NCI-H82 (cell line): ENCODE measurements at regions not wholly inside any gene's neighbourhood (a gene's known extent, or its start where the extent isn't known, plus 50 kb on each side); places are given as distances from the start of the nearest gene placed in this dataset.
"Not testable (repeated sequence)": the region's sequence is repeated elsewhere in the genome, so short reads cannot be mapped to it uniquely, and the experiment has no call there.

Experiments
- DNase-seq: peaks from one replicate; lab custom pipeline; 2025; lab: John Stamatoyannopoulos, UW

DNA sequence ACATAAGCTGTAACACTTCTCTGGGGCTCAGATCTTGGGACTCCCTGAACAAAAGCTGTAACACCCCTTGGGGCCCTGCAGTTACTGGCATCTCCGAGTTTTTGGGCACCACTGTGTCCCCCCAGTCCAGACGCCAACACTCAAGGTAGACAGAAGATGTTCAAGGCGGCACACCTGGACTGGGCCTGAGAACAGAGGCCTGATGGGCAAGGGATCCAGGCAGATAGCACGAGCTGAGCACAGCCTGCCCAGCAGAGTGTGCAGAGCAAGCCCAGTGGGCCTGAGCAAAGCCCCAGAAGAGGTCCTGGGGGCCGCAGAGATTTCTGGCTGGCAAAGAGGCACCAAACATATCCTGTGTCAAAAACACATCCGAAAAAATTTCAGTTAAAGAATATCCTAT lies 1163.3 kb upstream of the PRR20A start:
- DNase-seq: no peak

- DNase-seq: no peak
Observed at GRCh38 chr13:55981381-55981780, 1159.3 kb upstream of the PRR20A start.

DNA sequence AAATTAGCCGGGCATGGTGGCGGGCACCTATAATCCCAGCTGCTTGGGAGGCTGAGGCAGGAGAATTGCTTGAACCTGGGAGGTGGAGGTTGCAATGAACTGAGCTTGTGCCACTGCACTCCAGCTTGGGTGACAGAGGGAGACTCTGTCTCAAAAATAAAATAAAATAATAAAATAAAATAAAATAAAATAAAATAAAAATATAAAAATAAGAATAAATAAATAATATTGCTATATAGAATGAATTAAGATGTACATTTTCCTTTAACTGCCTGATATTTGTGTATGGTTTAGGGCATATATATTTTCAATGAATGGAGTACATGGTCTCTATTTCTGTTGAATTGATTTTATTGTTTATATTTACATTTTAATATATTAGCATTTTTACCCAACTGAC lies 1156.7 kb upstream of the PRR20A start:
- not testable (repeated sequence) for DNase-seq

DNA sequence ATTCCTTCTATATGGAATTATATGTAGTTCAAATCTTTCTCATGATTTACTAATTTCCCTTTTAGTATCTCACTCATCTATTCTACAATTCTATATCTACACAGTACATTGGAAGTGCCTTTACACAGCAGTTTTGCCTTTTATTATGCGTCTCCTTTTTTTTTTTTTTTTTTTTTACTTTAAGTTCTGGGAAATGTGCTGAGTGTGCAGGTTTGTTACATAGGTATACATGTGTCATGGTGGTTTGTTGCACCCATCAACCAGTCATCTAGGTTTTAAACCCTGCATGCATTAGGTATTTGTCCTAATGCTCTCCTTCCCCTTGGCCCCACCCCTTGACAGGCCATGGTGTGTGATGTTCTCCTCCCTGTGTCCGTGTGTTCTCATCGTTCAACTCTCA lies 1150.1 kb upstream of the PRR20A start:
- no peak for DNase-seq

DNA sequence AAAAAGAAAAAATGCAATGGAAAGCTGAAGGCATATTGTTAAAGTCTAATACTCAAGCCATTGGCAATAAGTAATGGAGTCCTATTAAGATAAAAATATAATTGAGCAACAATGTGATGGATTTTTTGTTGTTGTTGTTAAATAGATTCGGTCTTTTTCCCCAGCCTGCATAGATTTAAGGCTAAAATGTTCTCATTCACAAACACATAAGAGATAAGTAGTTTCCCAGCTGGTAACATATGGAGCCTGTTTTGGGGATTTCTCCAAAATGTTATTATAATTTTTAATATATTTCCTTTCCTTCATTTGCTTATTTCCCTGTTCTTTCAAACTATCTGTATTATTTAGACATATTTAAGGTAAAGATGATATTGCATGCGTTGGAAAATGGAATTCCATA lies 1149.1 kb upstream of the PRR20A start:
- no peak for DNase-seq

- no peak for DNase-seq
Observed at GRCh38 chr13:55992145-55992544, 1148.6 kb upstream of the PRR20A start.

GRCh38 chr13:55999709-56000108 lies 1141.0 kb upstream of the PRR20A start:
- DNase-seq: peak; percentile 45

- no peak for DNase-seq
Observed at GRCh38 chr13:56009418-56009817, 1131.3 kb upstream of the PRR20A start.

- DNase-seq: peak; percentile 18
Observed at GRCh38 chr13:56012644-56013043, 1128.1 kb upstream of the PRR20A start.

- peak; percentile 11 for DNase-seq
Observed at GRCh38 chr13:56015919-56016318, 1124.8 kb upstream of the PRR20A start.

DNA sequence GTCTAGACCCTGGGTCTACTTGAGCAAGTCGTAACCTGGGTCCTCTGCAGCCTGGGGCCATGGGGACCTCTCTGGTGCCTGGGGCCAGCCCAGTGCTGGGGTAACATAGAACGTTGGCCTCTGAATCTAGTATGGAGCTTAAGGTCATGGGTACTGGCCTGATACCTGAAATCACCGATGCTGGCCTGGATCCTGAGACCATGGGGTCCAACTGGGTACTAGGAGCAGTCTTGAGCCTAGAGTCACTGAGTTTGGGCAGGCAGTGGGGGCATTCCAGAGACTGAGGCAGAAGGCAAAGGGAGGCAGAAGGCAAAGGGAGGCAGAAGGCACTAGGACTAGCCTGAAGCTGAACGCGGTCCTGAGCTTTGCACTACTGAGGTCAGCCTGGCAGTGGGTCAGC lies 1121.1 kb upstream of the PRR20A start:
- DNase-seq: no peak

DNA sequence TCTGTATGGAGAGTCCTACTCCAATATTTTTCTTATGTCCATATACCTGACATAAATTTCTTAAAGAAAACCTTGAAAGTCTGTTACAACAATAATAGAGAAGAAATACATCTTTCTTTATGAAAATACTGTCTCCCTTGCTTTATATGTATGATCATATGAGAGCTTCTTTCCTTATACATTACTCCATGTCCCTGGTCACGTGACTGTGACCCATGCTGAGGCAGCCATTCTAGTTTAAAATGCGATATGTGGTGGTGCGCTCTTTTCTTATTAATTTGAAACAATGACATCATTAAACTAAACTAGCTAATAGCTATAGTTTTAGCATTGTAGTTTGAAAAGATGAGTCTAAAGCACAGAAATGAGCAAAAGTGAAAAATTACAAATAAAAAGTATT lies 1120.3 kb upstream of the PRR20A start:
- no peak for DNase-seq

- DNase-seq: no peak
Observed at GRCh38 chr13:56039992-56040391, 1100.7 kb upstream of the PRR20A start.

DNA sequence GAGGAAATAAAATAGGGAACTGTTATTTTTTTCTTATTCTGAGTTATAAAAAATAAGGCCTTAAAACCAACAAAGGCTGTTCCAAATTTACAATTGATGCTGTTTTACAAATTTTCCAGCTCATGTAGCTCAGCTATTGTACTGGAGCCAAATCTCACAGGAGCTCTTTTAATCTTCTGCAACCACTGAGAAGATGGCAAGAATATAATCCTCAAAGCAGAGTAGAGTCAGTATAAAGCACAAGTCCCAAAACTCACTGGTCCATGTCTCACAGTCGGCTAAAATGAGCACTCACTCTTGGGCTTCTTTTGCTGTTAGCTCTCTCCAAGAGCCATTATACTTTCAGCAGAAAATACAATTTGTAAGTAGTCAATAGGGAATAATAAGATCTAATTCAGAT lies 1074.4 kb upstream of the PRR20A start:
- peak; percentile 78 for DNase-seq

- no peak for DNase-seq
Observed at GRCh38 chr13:56102641-56103040, 1038.1 kb upstream of the PRR20A start.

- no peak for DNase-seq
Observed at GRCh38 chr13:56110751-56111150, 1030.0 kb upstream of the PRR20A start.

DNA sequence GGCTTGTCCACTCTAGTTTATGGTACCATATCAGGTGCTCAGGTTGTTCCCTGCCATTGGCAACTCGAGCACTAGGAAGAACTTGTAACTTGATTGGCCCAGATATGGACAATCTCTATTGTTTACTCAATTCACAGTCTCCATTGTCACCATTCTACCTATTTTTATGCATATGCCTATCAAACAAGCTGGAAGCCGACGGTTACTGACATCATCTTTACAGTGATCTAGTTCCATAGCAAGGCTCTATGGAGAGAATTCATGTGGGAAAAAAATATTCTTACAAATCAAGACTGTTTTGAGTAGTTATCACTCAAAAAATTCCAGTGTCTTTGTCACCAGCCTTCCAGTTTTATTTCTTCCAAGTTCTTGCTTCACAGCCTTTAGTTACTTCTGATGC lies 1006.2 kb upstream of the PRR20A start:
- DNase-seq: no peak

DNA sequence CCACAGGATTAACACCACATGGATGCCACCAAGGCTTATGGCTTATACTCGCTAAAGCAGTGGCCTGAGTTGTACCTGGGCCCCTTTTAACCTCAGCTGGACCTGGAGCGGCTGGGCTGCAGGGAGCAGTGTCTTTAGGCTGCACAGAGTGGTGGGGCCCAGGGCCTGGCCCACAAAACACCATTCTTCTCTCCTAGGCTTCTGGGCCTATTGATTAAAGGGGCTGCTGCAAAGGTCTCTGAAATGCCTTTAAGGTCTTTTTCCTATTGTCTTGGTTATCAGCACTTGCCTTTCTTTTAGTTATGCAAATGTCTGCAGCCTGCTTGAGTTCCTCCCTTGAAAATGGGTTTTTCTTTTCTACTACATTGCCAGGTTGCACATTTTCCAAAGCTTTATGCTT lies 973.9 kb upstream of the PRR20A start:
- DNase-seq: no peak

- DNase-seq: no peak
Observed at GRCh38 chr13:56168581-56168980, 972.1 kb upstream of the PRR20A start.

DNA sequence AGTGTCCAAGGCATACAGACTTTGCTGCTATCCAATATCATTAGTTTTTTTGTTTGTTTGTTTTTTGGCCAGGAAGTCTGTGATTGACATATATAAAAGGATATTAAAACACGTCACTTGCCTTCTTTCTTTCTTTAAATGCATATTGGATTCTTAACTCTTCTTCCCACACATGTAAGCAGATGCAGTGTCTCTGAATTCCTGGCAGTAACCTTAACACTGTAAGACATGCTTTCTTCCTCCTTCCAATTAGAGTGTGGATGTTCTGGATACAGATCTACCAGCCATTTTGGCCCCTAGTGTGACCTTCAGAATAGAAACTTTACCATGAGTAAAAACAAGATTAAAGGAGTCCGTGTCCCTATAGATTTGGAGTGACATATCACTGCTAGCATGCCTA lies 967.4 kb upstream of the PRR20A start:
- no peak for DNase-seq

DNA sequence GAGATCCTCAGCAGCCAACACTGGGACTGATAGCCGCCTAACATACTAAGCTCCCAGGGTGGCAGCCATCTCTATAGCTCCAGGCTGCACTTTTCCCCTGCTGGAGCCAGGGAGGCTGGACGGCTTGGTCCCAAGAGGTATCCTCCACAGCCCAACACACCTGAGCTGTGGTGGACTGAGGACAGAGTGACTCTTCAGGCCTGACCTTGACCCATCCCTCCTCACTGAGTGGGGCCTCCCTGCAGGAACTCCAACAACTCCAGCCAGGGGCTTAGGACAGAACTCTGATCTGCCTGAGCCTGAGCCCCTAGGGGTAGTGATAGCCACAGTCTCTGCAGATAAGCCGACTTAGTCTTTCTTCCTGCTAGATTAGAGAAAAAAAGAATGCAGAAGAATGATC lies 958.1 kb upstream of the PRR20A start:
- DNase-seq: peak; percentile 62

- no peak for DNase-seq
Observed at GRCh38 chr13:56187331-56187730, 953.4 kb upstream of the PRR20A start.

GRCh38 chr13:56188582-56188981 lies 952.1 kb upstream of the PRR20A start:
- DNase-seq: not testable (repeated sequence)

DNA sequence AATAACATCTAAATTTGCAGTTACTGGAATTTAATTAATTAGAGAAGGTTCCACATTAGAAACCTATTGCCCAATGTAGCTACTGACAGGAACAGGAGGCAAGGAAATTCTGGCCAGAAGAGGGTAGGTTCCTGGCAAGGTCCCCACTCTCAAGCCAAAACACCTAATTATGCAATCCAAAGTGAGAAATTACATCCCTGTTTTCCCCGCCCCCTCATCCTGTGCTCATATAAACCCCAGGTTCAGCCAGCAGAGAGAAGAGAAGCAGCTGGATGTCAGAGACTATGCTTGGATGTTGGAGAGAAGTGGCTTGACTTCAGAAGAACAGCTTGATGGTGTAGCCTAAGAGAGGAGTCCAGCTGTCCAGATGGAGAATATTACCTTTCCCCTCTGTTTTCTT lies 951.3 kb upstream of the PRR20A start:
- no peak for DNase-seq

DNA sequence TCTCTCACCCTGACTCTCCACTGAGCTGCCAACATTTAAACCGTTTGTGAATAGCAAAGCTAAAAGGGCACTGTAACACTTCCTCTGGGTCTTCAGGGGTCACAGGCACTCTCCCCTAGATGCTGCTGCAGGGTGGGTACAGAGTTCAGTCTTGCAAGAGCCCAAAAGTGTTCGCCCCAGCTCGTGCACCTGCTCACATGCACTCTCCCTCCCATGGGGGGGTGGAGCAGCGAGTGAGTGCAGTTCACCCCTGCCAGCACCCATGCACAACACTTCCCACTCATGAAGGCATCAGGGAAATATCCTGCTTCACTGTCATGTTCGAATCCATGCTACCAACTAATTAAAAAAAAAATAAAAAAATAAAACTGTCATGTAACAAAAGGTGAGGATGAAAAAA lies 950.7 kb upstream of the PRR20A start:
- DNase-seq: no peak
